MCF 10A (cell line): ENCODE measurements at regions not wholly inside any gene's neighbourhood (a gene's known extent, or its start where the extent isn't known, plus 50 kb on each side); places are given as distances from the start of the nearest gene placed in this dataset.

Source experiments
- BruUV-seq: library from RNA; stranded (reverse); fragments of 400-500 nt; replicated peaks from 2 replicates; lab custom pipeline; 2021; lab: Mats Ljungman, UMichigan
- CTCF ChIA-PET: fragments of 300-600 bp; sonication (Branson Sonifier 250); formaldehyde crosslinking; extraction: SDS; loops from one replicate; lab custom pipeline; 2021; ENCODE audit warnings: antibody characterized with exemption, inconsistent platforms; lab: Yijun Ruan, JAX
- POLR2A ChIA-PET: fragments of 300-600, 350-650 bp; sonication (Branson Sonifier 250); formaldehyde crosslinking; extraction: SDS; loops from one replicate; lab custom pipeline; 2020; ENCODE audit warnings: antibody characterized with exemption, inconsistent platforms; lab: Yijun Ruan, JAX
- DNase-seq: peaks from one replicate; pipeline ENCODE4 v3.0.0-alpha.2; 2018; ENCODE audit not compliant: unreplicated experiment
- H3K27ac Mint-ChIP-seq: one replicate; pipeline ENCODE4 v1.8.0; 2022; ENCODE audit warnings: mild to moderate bottlenecking, low read depth, mixed read lengths; ENCODE audit not compliant: unreplicated experiment
- H3K27me3 Mint-ChIP-seq: one replicate; pipeline ENCODE4 v1.8.0; 2022; ENCODE audit warnings: mixed read lengths; ENCODE audit not compliant: insufficient read depth, unreplicated experiment
- H3K36me3 Mint-ChIP-seq: one replicate; pipeline ENCODE4 v1.8.0; 2022; ENCODE audit warnings: mild to moderate bottlenecking, moderate library complexity, mixed read lengths; ENCODE audit not compliant: insufficient read depth, unreplicated experiment
- H3K4me1 Mint-ChIP-seq: one replicate; pipeline ENCODE4 v1.8.0; 2022; ENCODE audit warnings: mixed read lengths; ENCODE audit not compliant: insufficient read depth, unreplicated experiment
- H3K4me3 Mint-ChIP-seq: one replicate; pipeline ENCODE4 v1.8.0; 2022; ENCODE audit warnings: mild to moderate bottlenecking, moderate library complexity, mixed read lengths; ENCODE audit not compliant: unreplicated experiment
- H3K9me3 Mint-ChIP-seq: one replicate; pipeline ENCODE4 v1.8.0; 2022; ENCODE audit warnings: mixed read lengths; ENCODE audit not compliant: unreplicated experiment
- CTCF ChIP-seq: fragments of 200-600 bp; IDR thresholded peaks from one replicate; pipeline ENCODE4 v1.8.0; 2022; ENCODE audit warnings: antibody characterized with exemption, mild to moderate bottlenecking; ENCODE audit not compliant: unreplicated experiment
- intact Hi-C: fragments of 100-400 bp; cut with micrococcal nuclease; formaldehyde crosslinking; loops from 2 replicates; pipeline ENCODE4 v1.14.1; 2022

- no peak for DNase-seq
- ChIA-PET CTCF (interaction anchor here (0.6 to 1.9 kb wide), 2 partner anchors 19 to 51 kb away, joined by 3 to 6 read pairs; no protein-coding TSS in a partner anchor), POLR2A (interaction anchor here (1.1 kb wide), 1 partner anchor 8 kb away, joined by 3 read pairs; no protein-coding TSS in a partner anchor)
- TF ChIP-seq CTCF = no peak
- no peak overlapping the region for H3K27ac Mint-ChIP-seq
- no TSS peak for BruUV-seq
- no peak overlapping the region for H3K4me3 Mint-ChIP-seq
- no peaks in the 10 kb centered on the region for H3K27me3 Mint-ChIP-seq
- intact Hi-C loops = no loop called here
- H3K4me1 Mint-ChIP-seq = no peaks in the 10 kb centered on the region
- H3K36me3 Mint-ChIP-seq = peaks cover 6% of the 10 kb centered on the region
- no peaks in the 10 kb centered on the region for H3K9me3 Mint-ChIP-seq
Measured at GRCh38 chr4:169861593-169861992, 103.8 kb upstream of the HPF1 start.

GRCh38 chr4:169859366-169860216 lies 101.8 kb upstream of the HPF1 start:
- BruUV-seq = no TSS peak
- no peak for DNase-seq
- H3K9me3 Mint-ChIP-seq = no peaks in the 10 kb centered on the region
- ChIA-PET POLR2A (no interaction called here), CTCF (no interaction called here)
- H3K4me1 Mint-ChIP-seq = no peaks in the 10 kb centered on the region
- H3K4me3 Mint-ChIP-seq = no peak overlapping the region
- TF ChIP-seq CTCF = no peak
- no peak overlapping the region for H3K27ac Mint-ChIP-seq
- intact Hi-C loops = no loop called here
- H3K36me3 Mint-ChIP-seq = peaks cover 6% of the 10 kb centered on the region
- H3K27me3 Mint-ChIP-seq = no peaks in the 10 kb centered on the region

GRCh38 chr4:169854090-169854489 lies 96.3 kb upstream of the HPF1 start:
- no peak overlapping the region for H3K4me3 Mint-ChIP-seq
- ChIA-PET CTCF (interaction anchor here (0.5 kb wide), 1 partner anchor 491 kb away, joined by 4 read pairs; no protein-coding TSS in a partner anchor), POLR2A (no interaction called here)
- H3K27me3 Mint-ChIP-seq = no peaks in the 10 kb centered on the region
- BruUV-seq = no TSS peak
- peak; percentile 16 for DNase-seq
- no peak overlapping the region for H3K27ac Mint-ChIP-seq
- intact Hi-C loops = no loop called here
- H3K9me3 Mint-ChIP-seq = no peaks in the 10 kb centered on the region
- H3K36me3 Mint-ChIP-seq = peaks cover under 1% of the 10 kb centered on the region
- H3K4me1 Mint-ChIP-seq = no peaks in the 10 kb centered on the region
- no peak for TF ChIP-seq CTCF

- ChIA-PET POLR2A (no interaction called here), CTCF (no interaction called here)
- Mint-ChIP-seq H3K27me3 (no peaks in the 10 kb centered on the region), H3K4me3 (no peak overlapping the region), H3K9me3 (no peaks in the 10 kb centered on the region), H3K4me1 (no peaks in the 10 kb centered on the region), H3K36me3 (no peaks in the 10 kb centered on the region), H3K27ac (no peak overlapping the region)
- intact Hi-C loops = no loop called here
- BruUV-seq = no TSS peak
- no peak for TF ChIP-seq CTCF
- no peak for DNase-seq
Measured at GRCh38 chr4:169852481-169852880, 94.7 kb upstream of the HPF1 start.
